Hematopoietic multipotent progenitor cell treated with erythropoietin and hydrocortisone succinate and interleukin-3 and kit ligand, for 8 days (in vitro differentiated cells): ENCODE measurements at regions not wholly inside any gene's neighbourhood (a gene's known extent, or its start where the extent isn't known, plus 50 kb on each side); places are given as distances from the start of the nearest gene placed in this dataset.
A peak's percentile ranks its signal among the peaks of the same experiment; 100 is the strongest.

Experiments
- DNase-seq: peaks from one replicate; pipeline ENCODE4 v3.0.0-alpha.2; 2015

DNA sequence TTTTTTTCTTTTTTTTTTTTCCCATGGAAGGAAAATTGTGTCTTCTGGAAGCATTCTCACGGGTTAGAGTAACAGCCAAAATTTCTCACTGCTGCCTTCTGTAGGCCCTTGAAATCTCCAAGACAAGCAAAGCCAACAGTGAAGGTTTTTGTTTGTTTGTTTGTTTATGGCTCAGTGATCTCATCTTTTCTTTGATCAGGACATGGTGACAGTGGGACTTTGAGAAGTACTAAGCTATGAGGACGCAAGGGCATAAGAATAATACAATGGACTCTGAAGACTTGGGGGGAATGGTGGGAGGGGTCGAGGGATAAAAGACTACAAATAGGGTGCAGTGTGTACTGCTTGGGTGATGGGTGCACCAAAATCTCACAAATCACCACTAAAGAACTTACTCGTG is 419.4 kb downstream of the PTPRC start:
- no peak for DNase-seq

- no peak for DNase-seq
These were observed 426.1 kb downstream of the PTPRC start for GRCh38 chr1:199064971-199065370.

DNA sequence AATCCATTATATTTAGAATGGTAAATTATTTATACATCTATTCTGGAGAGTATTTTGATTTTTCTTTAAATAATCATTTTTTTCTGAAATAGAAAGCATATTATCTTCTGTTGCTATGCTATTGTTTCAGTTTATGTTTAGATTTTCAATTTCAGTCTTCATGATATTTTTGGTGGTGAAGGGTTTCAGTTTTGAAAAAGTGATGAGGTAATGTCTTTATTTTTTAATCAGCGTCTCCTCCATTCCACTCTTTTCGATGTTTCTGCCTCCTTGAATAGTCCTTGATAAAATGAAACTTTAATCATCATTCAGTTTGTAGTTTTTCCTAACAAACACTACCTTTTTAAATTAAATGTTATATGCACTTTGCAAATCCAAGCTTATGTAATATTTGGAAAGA is 428.6 kb downstream of the PTPRC start:
- DNase-seq: no peak

GRCh38 chr1:199071080-199071479 is 432.2 kb downstream of the PTPRC start:
- no peak for DNase-seq

DNA sequence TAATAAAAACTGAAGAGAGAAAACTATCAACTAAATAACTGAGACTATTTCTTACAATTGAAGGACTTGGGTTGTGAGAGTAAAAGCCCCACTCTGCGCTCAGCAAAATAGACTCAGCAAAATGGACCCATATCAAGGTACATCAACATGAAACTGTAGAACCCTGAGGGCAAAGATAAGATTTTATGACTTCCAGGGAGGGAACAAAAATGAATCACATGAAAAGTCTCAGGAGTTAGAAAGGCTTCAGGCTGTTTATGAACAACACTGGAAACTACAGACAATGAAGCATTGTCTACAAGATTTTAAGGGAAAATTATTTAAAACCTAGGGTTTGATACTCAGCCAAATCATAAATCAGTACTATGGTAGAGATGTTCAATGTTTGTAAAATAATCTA is 434.3 kb downstream of the PTPRC start:
- no peak for DNase-seq

GRCh38 chr1:199075792-199076191 is 437.0 kb downstream of the PTPRC start:
- no peak for DNase-seq

DNA sequence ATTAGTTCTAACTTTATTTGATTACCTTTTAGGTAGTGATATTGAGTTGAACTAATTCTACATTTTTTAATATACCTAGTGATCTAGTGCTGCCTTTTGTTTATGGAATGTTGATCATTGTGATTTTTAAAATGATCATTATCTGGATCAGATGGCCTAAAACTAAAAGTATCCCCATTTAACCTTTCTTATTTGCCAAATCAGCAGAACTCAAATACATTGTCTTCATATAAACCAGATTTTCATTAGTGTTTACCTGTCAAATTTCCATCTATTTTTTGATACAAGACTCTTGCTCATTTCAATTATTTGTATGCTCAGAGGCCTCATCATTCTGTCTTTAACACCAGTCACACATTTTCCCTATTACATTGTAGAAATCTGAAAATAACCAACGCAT is 441.2 kb downstream of the PTPRC start:
- no peak for DNase-seq

DNA sequence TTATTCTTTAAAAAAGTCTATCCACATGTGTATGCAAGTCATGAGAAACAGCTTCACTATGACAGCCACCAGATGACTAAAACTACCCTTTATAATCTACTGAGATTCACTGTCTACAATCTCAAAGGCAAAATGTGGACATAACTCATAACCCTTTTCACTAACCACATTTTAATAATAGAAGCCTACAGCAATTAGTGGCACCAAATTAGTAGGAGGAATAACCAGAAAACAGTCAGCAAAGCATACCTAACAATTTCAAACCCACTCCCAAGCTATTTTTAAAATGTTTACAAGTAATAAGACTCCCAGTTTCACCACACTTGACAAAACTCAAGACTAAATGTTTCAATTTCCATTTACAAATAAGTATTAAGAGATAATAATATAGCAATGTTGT is 442.9 kb downstream of the PTPRC start:
- no peak for DNase-seq

DNA sequence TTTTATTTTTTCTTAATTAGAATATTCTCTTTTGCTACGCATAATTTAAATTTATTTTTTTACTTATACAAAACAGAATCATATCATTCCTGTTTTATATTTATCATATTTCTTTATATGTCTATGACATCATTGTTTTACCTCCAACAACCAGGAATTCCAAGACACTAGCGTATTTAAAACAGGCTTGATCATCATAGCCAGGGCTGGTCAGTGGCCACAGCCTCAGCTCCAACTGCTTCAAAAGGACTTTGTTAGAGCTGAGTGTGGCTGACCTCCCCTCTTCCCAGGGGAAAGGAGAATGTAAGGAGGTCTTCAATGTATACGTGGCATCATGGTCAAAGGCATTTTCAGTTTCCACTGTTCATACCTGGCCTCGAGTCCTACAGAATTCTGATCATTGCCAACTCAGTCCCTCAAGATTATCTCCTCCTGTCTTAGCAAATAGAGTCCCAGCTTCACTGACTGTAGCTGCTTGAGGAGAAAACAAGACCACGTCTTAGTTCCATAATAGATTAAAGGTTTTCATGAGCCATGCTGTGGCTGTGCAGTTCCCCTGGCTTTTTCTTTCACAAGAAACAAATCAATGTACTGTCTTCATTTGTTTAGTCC is 444.0 kb downstream of the PTPRC start:
- DNase-seq: no peak

DNA sequence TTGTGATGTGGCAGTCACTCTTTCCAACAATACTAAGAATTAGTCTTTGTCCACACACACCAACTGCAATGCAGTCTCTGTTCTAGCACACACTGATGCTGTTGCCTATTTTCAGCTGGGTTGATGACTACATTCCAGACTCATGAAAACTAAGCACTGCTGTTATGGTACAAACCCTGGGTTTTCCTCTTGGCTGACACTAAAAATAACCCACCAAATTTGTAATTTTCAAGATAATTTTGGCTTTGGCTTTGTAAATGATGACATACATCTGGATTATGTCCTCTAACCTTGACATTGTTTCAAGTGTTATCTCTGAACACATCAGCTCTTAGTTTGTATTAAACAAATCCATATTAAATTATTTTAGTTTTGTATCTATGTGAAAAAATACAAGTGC is 444.8 kb downstream of the PTPRC start:
- DNase-seq: no peak

GRCh38 chr1:199084293-199084692 is 445.5 kb downstream of the PTPRC start:
- no peak for DNase-seq

DNA sequence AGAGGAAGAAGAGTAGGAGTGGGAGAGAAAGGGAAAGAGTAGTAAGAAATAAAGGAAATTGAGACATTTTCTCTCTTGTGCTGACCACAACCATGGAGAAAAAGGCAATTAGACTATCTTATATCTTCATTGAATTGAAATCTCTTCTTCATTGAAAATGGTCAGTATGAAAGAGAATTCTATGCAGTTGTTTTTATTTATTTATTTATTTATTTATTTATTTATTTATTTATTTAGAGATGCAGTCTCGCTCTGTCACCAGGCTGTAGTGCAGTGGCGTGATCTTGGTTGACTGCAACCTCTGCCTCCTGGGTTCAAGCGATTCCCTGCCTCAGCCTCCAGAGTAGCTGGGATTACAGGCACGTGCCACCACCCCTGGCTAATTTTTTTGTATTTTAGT is 447.1 kb downstream of the PTPRC start:
- no peak for DNase-seq

DNA sequence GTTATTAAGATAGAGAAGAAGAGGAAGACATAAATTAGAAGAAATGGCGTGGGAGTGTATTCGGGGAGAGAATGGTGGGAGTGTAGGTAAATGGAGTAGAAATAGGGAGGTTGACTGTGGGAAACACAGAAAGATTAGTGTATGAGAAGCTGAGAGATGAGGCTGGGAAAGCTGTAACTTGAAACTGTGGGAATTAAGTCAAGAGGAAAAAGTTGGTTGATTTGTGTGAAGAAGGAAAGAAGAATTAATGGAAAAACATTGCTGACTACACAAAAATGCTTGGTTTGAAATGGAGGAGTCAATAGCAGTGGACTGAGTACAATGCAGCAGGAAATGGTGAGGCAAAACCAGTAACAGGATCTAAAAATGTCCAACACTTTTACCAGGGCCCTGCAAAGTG is 448.3 kb downstream of the PTPRC start:
- DNase-seq: no peak

- no peak for DNase-seq
These were observed 450.7 kb downstream of the PTPRC start for GRCh38 chr1:199089393-199090122.

- peak; percentile 61 for DNase-seq
These were observed 456.8 kb downstream of the PTPRC start for GRCh38 chr1:199095628-199096027.

GRCh38 chr1:199096591-199096990 is 457.8 kb downstream of the PTPRC start:
- no peak for DNase-seq

- no peak for DNase-seq
These were observed 459.6 kb downstream of the PTPRC start for GRCh38 chr1:199098468-199098867.

GRCh38 chr1:199101139-199101538 is 462.3 kb downstream of the PTPRC start:
- DNase-seq: no peak

DNA sequence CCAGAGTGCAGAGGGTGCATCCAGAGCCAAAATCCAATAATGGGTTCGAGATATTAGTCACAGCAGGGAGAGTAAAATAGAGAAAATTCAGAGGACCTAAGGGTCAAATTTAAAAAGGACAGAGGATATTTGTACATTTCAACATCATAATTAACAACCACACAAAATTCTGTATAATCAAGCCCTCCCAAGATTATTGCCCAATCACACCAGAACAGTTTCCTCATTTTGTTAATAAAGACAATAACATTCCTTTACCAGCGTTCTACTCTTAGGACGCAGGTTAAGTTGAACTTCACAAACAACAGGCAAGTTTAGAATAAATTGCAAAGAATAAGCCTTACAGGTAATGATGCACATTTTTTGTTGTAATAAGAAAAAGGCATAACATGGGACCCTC is 462.8 kb downstream of the PTPRC start:
- DNase-seq: no peak

- DNase-seq: no peak
These were observed 463.4 kb downstream of the PTPRC start for GRCh38 chr1:199102239-199102638.

- DNase-seq: no peak
These were observed 470.3 kb downstream of the PTPRC start for GRCh38 chr1:199109160-199109559.

GRCh38 chr1:199112365-199112764 is 473.5 kb downstream of the PTPRC start:
- DNase-seq: no peak

DNA sequence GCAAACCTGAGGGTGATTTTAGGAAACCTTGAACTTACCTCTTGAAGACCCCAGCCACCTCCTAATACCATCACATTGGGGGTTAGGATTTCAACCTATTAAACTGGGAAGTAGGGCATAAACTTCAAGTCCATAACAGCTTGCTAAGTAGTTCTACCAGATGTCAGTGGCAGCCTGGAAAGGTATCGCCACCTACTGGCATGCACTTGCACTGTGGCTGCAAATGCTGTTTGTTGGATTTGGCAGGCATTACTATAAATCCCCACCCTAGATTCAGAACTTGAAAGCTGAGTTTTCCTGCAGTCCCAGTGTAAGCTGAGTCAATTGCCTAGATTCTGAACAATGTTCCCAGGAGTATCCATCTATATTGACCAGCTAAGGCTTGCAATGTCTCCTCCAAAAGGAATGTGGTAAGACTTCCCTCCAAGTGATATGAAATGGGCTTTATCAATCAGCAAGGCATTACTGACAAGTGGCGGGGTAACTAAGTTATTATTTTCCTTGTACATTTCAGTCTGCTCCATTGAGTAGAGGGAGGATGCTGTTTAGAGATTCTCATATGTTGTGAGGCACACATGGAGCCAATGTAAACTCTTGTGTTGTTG is 474.5 kb downstream of the PTPRC start:
- peak; percentile 69 for DNase-seq

DNA sequence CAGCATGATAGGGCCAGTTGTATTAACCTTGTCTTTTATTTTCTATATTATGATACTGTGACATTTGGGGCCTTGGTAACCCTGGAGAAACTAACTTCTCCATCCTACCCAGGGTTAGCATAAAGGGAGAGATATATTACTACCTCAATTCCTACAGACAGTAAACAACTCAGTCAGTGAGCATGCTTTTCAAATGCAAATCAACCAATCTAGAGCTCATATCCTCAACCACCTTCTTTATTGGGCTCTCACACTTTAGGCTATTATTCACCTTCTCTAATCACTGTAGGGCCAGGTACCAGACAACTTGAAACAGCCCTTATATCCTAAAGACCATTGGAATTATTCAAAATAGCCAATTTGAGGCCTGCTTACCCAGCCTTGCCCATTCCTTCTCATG is 477.6 kb downstream of the PTPRC start:
- no peak for DNase-seq

DNA sequence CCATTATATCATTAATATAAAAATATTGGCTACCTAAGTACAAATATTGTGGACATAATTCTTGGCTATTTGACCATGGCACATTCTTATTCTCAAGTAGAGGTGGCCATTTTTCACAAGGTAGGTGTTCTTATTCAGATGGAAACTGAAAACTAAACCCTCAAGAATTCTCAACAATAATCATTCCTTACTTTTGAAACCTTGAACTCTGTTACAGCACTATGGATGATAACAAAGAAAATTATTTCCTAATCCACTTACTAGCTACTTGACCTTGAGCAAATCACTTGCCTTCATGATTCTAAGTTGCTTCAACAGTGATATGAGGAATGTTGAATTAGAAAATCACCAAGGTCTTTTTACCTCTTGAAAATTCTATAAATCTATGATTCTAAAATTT is 482.2 kb downstream of the PTPRC start:
- DNase-seq: no peak
